OCI-LY1 (cell line): ENCODE measurements at regions not wholly inside any gene's neighbourhood (a gene's known extent, or its start where the extent isn't known, plus 50 kb on each side); places are given as distances from the start of the nearest gene placed in this dataset.

Experiments
- H2AFZ ChIP-seq: fragments of 200-600 bp; sonication (generic), shearing (Covaris generic); 2 replicates; pipeline ENCODE4 v1.6.0; 2014; ENCODE audit warnings: antibody characterized with exemption, mild to moderate bottlenecking, low read length
- H3F3A ChIP-seq: fragments of 200-600 bp; sonication (generic), shearing (Covaris generic); 2 replicates; pipeline ENCODE4 v1.6.0; 2014; ENCODE audit warnings: mild to moderate bottlenecking, antibody characterized with exemption, low read length, moderate library complexity; ENCODE audit not compliant: insufficient read depth
- H3K27ac ChIP-seq: fragments of 200-600 bp; sonication (generic); 2 replicates; pipeline ENCODE4 v1.5.1; 2014; ENCODE audit warnings: low read length, mixed run types, mild to moderate bottlenecking, low read depth; ENCODE audit not compliant: poor library complexity, severe bottlenecking
- H3K27me3 ChIP-seq: fragments of 200-600 bp; sonication (generic); 2 replicates; pipeline ENCODE4 v1.6.0; 2014; ENCODE audit warnings: antibody characterized with exemption, mild to moderate bottlenecking, low read length, moderate library complexity; ENCODE audit not compliant: insufficient read depth
- H3K36me3 ChIP-seq: fragments of 200-600 bp; sonication (generic); 2 replicates; pipeline ENCODE4 v1.6.1; 2014; ENCODE audit warnings: mild to moderate bottlenecking, antibody characterized with exemption, low read length, moderate library complexity, mixed read lengths; ENCODE audit not compliant: insufficient read depth
- H3K4me1 ChIP-seq: fragments of 200-600 bp; sonication (generic); 2 replicates; pipeline ENCODE4 v1.5.1; 2014; ENCODE audit warnings: mild to moderate bottlenecking, low read length, moderate library complexity; ENCODE audit not compliant: insufficient read depth, severe bottlenecking
- H3K4me2 ChIP-seq: fragments of 200-600 bp; sonication (generic), shearing (Covaris generic); 2 replicates; pipeline ENCODE4 v1.6.1; 2014; ENCODE audit warnings: low read length
- H3K4me3 ChIP-seq: fragments of 200-600 bp; sonication (generic); 2 replicates; pipeline ENCODE4 v1.5.1; 2014; ENCODE audit warnings: low read length, low read depth, mild to moderate bottlenecking, mixed read lengths; ENCODE audit not compliant: poor library complexity, severe bottlenecking
- H3K79me2 ChIP-seq: fragments of 200-600 bp; shearing (Covaris generic); 2 replicates; pipeline ENCODE4 v1.6.1; 2016; ENCODE audit warnings: mixed run types, low read length, mixed read lengths; ENCODE audit not compliant: insufficient read depth
- H3K9ac ChIP-seq: fragments of 200-600 bp; sonication (generic), shearing (Covaris generic); 2 replicates; pipeline ENCODE4 v1.6.1; 2014; ENCODE audit warnings: mild to moderate bottlenecking, low read length, mixed read lengths
- H3K9me2 ChIP-seq: fragments of 200-600 bp; sonication (generic), shearing (Covaris generic); 2 replicates; pipeline ENCODE4 v1.6.1; 2014; ENCODE audit warnings: low read depth, mild to moderate bottlenecking, low read length, mixed read lengths
- H3K9me3 ChIP-seq: fragments of 200-600 bp; shearing (Covaris generic); 2 replicates; pipeline ENCODE4 v1.6.1; 2014; ENCODE audit warnings: low read length, mixed read lengths
- H4K20me1 ChIP-seq: fragments of 200-600 bp; sonication (generic), shearing (Covaris generic); 2 replicates; pipeline ENCODE4 v1.6.0; 2016; ENCODE audit warnings: mild to moderate bottlenecking, low read length; ENCODE audit not compliant: insufficient read depth
- EZH2 ChIP-seq: fragments of 200-600 bp; sonication (generic), shearing (Covaris generic); IDR thresholded peaks from 2 replicates; pipeline ENCODE4 v1.8.0; 2017; ENCODE audit warnings: borderline replicate concordance, mixed run types, mild to moderate bottlenecking, antibody characterized with exemption, low read length, moderate library complexity, mixed read lengths
- TF ChIP-seq, protein P1 (sequence below): fragments of 200-600 bp; sonication (generic), shearing (Covaris generic); IDR thresholded peaks from 2 replicates; pipeline ENCODE4 v1.5.1; 2017; ENCODE audit warnings: mild to moderate bottlenecking, antibody characterized with exemption, low read length, moderate library complexity, mixed read lengths

DNA sequence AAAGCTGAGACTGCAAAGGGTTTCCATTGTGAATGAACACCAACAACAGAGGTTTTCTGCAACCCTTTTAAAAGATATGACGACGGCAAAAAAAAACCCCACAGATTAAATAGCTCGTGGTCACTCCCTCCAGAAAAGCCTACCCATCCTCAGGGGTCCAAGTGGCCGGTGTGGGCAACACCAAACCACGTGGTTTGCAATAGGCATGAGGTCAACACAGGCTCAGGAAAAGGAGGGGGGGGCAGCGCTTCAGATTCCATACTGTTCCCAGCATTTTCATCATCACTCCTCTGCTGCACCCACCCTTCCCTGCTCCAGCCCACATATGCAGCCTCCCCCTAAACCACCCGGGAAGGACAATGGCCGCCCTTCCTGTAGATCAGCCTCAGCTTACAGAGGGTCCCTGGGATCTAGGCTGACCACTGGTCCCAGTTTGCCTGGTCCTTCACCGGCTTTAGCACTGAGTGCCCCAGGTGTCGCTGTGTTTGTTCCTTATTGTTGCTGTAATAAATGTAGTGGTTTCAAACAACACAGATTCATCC, 122.8 kb upstream of the PHACTR3 start:
- H3F3A ChIP-seq = no peaks in the 10 kb centered on the region
- H3K4me1 ChIP-seq = no peaks in the 10 kb centered on the region
- no peaks in the 10 kb centered on the region for H3K9me3 ChIP-seq
- H4K20me1 ChIP-seq = no peaks in the 10 kb centered on the region
- no peaks in the 10 kb centered on the region for H3K79me2 ChIP-seq
- H3K4me3 ChIP-seq = no peak overlapping the region
- H3K4me2 ChIP-seq = no peak overlapping the region
- no peaks in the 10 kb centered on the region for H3K36me3 ChIP-seq
- no peak overlapping the region for H3K27ac ChIP-seq
- H3K9me2 ChIP-seq = no peaks in the 10 kb centered on the region
- TF ChIP-seq, protein P1, sequence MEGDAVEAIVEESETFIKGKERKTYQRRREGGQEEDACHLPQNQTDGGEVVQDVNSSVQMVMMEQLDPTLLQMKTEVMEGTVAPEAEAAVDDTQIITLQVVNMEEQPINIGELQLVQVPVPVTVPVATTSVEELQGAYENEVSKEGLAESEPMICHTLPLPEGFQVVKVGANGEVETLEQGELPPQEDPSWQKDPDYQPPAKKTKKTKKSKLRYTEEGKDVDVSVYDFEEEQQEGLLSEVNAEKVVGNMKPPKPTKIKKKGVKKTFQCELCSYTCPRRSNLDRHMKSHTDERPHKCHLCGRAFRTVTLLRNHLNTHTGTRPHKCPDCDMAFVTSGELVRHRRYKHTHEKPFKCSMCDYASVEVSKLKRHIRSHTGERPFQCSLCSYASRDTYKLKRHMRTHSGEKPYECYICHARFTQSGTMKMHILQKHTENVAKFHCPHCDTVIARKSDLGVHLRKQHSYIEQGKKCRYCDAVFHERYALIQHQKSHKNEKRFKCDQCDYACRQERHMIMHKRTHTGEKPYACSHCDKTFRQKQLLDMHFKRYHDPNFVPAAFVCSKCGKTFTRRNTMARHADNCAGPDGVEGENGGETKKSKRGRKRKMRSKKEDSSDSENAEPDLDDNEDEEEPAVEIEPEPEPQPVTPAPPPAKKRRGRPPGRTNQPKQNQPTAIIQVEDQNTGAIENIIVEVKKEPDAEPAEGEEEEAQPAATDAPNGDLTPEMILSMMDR = no peak
- TF ChIP-seq EZH2 = no peak
- H2AFZ ChIP-seq = no peak overlapping the region
- H3K9ac ChIP-seq = no peak overlapping the region
- H3K27me3 ChIP-seq = no peaks in the 10 kb centered on the region

DNA sequence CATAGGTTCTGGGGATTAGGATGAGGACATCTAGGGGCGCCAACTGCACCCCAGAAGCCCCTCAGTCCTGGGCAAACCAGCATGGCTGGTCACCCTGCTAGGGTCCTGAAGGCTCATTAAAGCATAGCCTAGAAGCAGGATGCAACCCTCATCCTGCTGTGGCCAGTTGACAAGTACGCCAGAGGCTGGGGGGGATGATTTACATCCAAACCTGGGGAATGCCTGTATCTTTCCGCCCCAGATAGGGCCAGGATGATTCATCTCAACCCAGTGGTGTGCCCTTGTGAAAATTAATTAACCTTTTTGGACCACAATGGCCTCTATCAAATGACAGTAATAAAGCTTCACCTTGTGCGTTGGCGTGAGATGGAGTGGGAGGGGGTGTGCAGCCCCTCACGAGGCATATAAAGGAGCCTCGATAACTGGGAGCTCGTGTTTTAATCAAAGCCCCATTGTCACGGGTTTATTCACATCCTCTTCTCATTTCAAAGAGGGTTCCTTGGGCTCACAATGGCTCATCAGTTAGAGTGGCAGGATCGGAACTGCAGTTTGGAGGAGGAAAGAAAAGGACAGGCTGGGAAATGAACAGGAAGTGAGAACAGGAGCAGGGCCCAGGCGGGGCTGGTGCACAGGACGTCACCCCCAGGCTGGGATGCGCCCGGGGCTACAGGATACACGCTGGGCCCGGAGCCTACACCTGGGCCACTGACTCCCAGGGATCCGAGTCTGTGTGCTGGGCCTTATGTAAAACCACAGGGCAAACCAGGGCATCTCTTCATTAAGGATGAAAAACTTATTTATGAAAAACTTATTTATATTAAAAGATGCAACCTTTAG, 121.8 kb upstream of the PHACTR3 start:
- no peaks in the 10 kb centered on the region for H3K4me1 ChIP-seq
- H3K36me3 ChIP-seq = no peaks in the 10 kb centered on the region
- H3K4me2 ChIP-seq = no peak overlapping the region
- TF ChIP-seq, protein P1 = no peak
- TF ChIP-seq EZH2 = no peak
- no peak overlapping the region for H3K4me3 ChIP-seq
- no peaks in the 10 kb centered on the region for H3F3A ChIP-seq
- H3K27ac ChIP-seq = no peak overlapping the region
- no peaks in the 10 kb centered on the region for H3K9me3 ChIP-seq
- no peak overlapping the region for H3K9ac ChIP-seq
- H3K79me2 ChIP-seq = no peaks in the 10 kb centered on the region
- H3K27me3 ChIP-seq = no peaks in the 10 kb centered on the region
- no peak overlapping the region for H2AFZ ChIP-seq
- H3K9me2 ChIP-seq = no peaks in the 10 kb centered on the region
- no peaks in the 10 kb centered on the region for H4K20me1 ChIP-seq

DNA sequence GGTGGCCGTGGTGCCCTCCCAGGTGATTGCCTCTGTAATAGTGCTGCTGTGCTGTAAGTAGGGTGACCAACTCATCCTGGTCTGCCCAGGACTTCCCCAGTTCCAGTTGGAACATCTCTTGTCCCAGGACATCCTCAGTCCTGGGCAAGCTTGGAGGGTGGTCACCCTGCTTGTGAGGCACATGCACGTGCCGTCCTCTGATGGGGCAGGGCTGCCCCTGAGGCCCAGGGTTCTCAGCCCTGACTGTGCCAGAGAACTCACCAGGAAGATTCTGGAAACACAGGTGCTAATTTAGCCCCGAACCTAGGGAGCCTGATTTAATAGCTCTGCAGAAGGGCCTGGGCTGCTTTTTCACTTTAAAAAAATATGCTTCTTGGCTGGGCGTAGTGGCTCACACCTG, 120.9 kb upstream of the PHACTR3 start:
- H3K9ac ChIP-seq = no peak overlapping the region
- no peaks in the 10 kb centered on the region for H3K36me3 ChIP-seq
- H3K4me3 ChIP-seq = no peak overlapping the region
- TF ChIP-seq, protein P1 = no peak
- H2AFZ ChIP-seq = no peak overlapping the region
- no peaks in the 10 kb centered on the region for H3K4me1 ChIP-seq
- no peaks in the 10 kb centered on the region for H3K9me3 ChIP-seq
- H3K79me2 ChIP-seq = no peaks in the 10 kb centered on the region
- no peaks in the 10 kb centered on the region for H3F3A ChIP-seq
- no peaks in the 10 kb centered on the region for H4K20me1 ChIP-seq
- H3K4me2 ChIP-seq = no peak overlapping the region
- H3K27ac ChIP-seq = no peak overlapping the region
- no peaks in the 10 kb centered on the region for H3K27me3 ChIP-seq
- no peaks in the 10 kb centered on the region for H3K9me2 ChIP-seq
